ENCODE measurements at regions not wholly inside any gene's neighbourhood (a gene's known extent, or its start where the extent isn't known, plus 50 kb on each side); places are given as distances from the start of the nearest gene placed in this dataset.

DNA sequence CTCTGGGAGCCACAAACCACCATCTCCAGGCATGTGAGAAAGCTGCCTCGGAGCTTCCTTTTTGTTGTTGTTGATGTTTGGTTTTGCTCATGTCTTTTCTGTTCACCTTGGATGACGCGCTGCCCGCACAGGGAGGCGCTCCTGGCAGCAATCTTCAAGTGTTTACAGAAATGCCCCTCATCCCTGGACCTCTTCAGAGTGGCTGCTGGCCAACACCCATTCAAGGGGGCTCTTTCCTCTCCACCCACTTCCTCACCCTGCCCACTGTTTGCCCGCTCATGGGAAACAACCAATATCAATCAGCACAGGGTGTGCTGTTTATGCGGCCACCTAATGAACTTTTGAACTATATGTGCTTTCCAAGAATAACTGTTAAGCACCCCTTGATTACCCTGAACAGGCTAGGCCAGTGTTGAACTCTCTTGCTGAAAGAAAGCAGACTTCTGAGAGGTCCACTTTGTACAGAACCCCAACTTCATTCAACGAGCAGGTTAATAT lies 355.1 kb upstream of the CLNK start:
- no peak for TF ChIP-seq CTCF (IDR thresholded peaks at IDR 0.05)
- no peak for TF ChIP-seq EP300 (IDR thresholded peaks at IDR 0.05)
- no peak for TF ChIP-seq POLR2A (IDR thresholded peaks at IDR 0.05)
- no peak for TF ChIP-seq POLR2AphosphoS5 (IDR thresholded peaks at IDR 0.05)

Measured in gastroesophageal sphincter (tissue), 3 donors.